ENCODE measurements at regions not wholly inside any gene's neighbourhood (a gene's known extent, or its start where the extent isn't known, plus 50 kb on each side); places are given as distances from the start of the nearest gene placed in this dataset.

GRCh38 chr4:152200511-152201333 lies 335.2 kb downstream of the FBXW7 start:
- no peak for TF ChIP-seq CTCF (IDR thresholded peaks at IDR 0.05)
- no peak for TF ChIP-seq POLR2A (IDR thresholded peaks at IDR 0.05)
